PC-3 (cell line): ENCODE measurements at regions not wholly inside any gene's neighbourhood (a gene's known extent, or its start where the extent isn't known, plus 50 kb on each side); places are given as distances from the start of the nearest gene placed in this dataset.

ENCODE experiments used
- ATAC-seq: fragments of 200-7000 bp; cut with Tn5 transposase; 2 replicates; pipeline ENCODE4 v1.9.1; 2020; ENCODE audit warnings: mild to moderate bottlenecking, moderate library complexity
- BruUV-seq: library from RNA; stranded (reverse); fragments of 400-500 nt; replicated peaks from 2 replicates; lab custom pipeline; 2021; lab: Mats Ljungman, UMichigan
- CTCF ChIA-PET: fragments of 300-600 bp; sonication (Branson Sonifier 250); formaldehyde crosslinking; loops from one replicate; lab custom pipeline; 2022; ENCODE audit warnings: antibody characterized with exemption; lab: Charles Lee
- POLR2A ChIA-PET: fragments of 300-600 bp; sonication (Branson Sonifier 250); formaldehyde crosslinking; loops from one replicate; lab custom pipeline; 2022; ENCODE audit warnings: antibody characterized with exemption; ENCODE audit not compliant: unreplicated experiment; lab: Charles Lee
- DNase-seq: peaks from one replicate; pipeline ENCODE4 v3.0.0-alpha.2; 2015
- H2AFZ ChIP-seq: fragments of 300-600 bp; sonication (generic); 2 replicates; pipeline ENCODE4 v1.6.0; 2016; ENCODE audit warnings: antibody characterized with exemption, low read length
- H3F3A ChIP-seq: fragments of 300-600 bp; sonication (generic); one replicate; pipeline ENCODE4 v1.6.0; 2017; ENCODE audit warnings: antibody characterized with exemption, low read length, control low read depth, mild to moderate bottlenecking; ENCODE audit not compliant: unreplicated experiment
- H3K27ac ChIP-seq: fragments of 300-600 bp; sonication (generic); 2 replicates; pipeline ENCODE4 v1.5.1; 2016; ENCODE audit warnings: mild to moderate bottlenecking, low read length
- H3K27me3 ChIP-seq: fragments of 300-600 bp; sonication (generic); 2 replicates; pipeline ENCODE4 v1.6.1; 2016; ENCODE audit warnings: low read length, mixed read lengths
- H3K36me3 ChIP-seq: fragments of 300-600 bp; sonication (generic); 2 replicates; pipeline ENCODE4 v1.6.1; 2016; ENCODE audit warnings: low read depth, mixed run types, low read length, mixed read lengths
- H3K4me1 ChIP-seq: fragments of 300-600 bp; sonication (generic); 2 replicates; pipeline ENCODE4 v1.5.1; 2016; ENCODE audit warnings: low read length; ENCODE audit not compliant: insufficient read depth
- H3K4me2 ChIP-seq: fragments of 300-600 bp; sonication (generic); 2 replicates; pipeline ENCODE4 v1.6.0; 2016; ENCODE audit warnings: low read length
- H3K4me3 ChIP-seq: fragments of 300-600 bp; sonication (generic); 2 replicates; pipeline ENCODE4 v1.5.1; 2016; ENCODE audit warnings: mild to moderate bottlenecking, low read length, mixed read lengths
- H3K79me2 ChIP-seq: fragments of 300-600 bp; sonication (generic); 2 replicates; pipeline ENCODE4 v1.6.1; 2017; ENCODE audit warnings: low read length, mixed read lengths
- H3K9ac ChIP-seq: fragments of 300-600 bp; sonication (generic); 2 replicates; pipeline ENCODE4 v1.6.0; 2016; ENCODE audit warnings: mild to moderate bottlenecking, low read length
- H3K9me2 ChIP-seq: fragments of 300-600 bp; sonication (generic); replicated peaks from 2 replicates; pipeline ENCODE4 v1.6.1; 2016; ENCODE audit warnings: mixed run types, low read length, mixed read lengths
- H3K9me3 ChIP-seq: fragments of 300-600 bp; sonication (generic); 2 replicates; pipeline ENCODE4 v1.6.1; 2016; ENCODE audit warnings: low read length, mixed read lengths
- H4K20me1 ChIP-seq: fragments of 300-600 bp; sonication (generic); 2 replicates; pipeline ENCODE4 v1.6.1; 2016; ENCODE audit warnings: low read length, mixed read lengths
- CTCF ChIP-seq: fragments of 300-600 bp; sonication (generic); conservative IDR thresholded peaks from 2 replicates; pipeline ENCODE4 v1.5.1; 2017; ENCODE audit warnings: antibody characterized with exemption, low read depth, mild to moderate bottlenecking, low read length
- EZH2 ChIP-seq: fragments of 300-600 bp; sonication (generic); IDR thresholded peaks from one replicate; pipeline ENCODE4 v1.6.1; 2017; ENCODE audit warnings: antibody characterized with exemption, mild to moderate bottlenecking, low read length; ENCODE audit not compliant: unreplicated experiment
- EZH2phosphoT487 ChIP-seq: fragments of 300-600 bp; sonication (generic); IDR thresholded peaks from 2 replicates; pipeline ENCODE4 v1.6.1; 2018; ENCODE audit warnings: mild to moderate bottlenecking, antibody characterized with exemption, low read length, borderline replicate concordance
- intact Hi-C: fragments of 100-400 bp; cut with micrococcal nuclease; formaldehyde crosslinking; loops from 2 replicates; pipeline ENCODE4 v1.9.0; 2023

GRCh38 chr5:9799606-9800005 is 169.5 kb upstream of the TAS2R1 start:
- no peak for TF ChIP-seq EZH2phosphoT487
- no TSS peak for BruUV-seq
- no peaks in the 10 kb centered on the region for H3K9me3 ChIP-seq
- H3K9me2 ChIP-seq = no peaks in the 10 kb centered on the region
- H3K36me3 ChIP-seq = no peaks in the 10 kb centered on the region
- H4K20me1 ChIP-seq = no peaks in the 10 kb centered on the region
- H3F3A ChIP-seq = no peaks in the 10 kb centered on the region
- H3K27me3 ChIP-seq = no peaks in the 10 kb centered on the region
- ATAC-seq (no peak), DNase-seq (no peak)
- H3K4me2 ChIP-seq = no peak overlapping the region
- H3K27ac ChIP-seq = no peak overlapping the region
- H3K4me1 ChIP-seq = no peaks in the 10 kb centered on the region
- H3K9ac ChIP-seq = no peak overlapping the region
- ChIA-PET POLR2A (no interaction called here), CTCF (no interaction called here)
- H2AFZ ChIP-seq = no peak overlapping the region
- no peaks in the 10 kb centered on the region for H3K79me2 ChIP-seq
- intact Hi-C loops = loop anchor here (10.0 kb wide), 1 partner anchor 55 kb away; no protein-coding TSS in a partner anchor
- H3K4me3 ChIP-seq = no peak overlapping the region

- H4K20me1 ChIP-seq = no peaks in the 10 kb centered on the region
- no peaks in the 10 kb centered on the region for H3K9me2 ChIP-seq
- H3K4me2 ChIP-seq = no peak overlapping the region
- no TSS peak for BruUV-seq
- CTCF ChIA-PET = no interaction called here
- ATAC-seq (no peak), DNase-seq (no peak)
- POLR2A ChIA-PET = no interaction called here
- no peaks in the 10 kb centered on the region for H3K4me1 ChIP-seq
- H3F3A ChIP-seq = no peaks in the 10 kb centered on the region
- H3K9me3 ChIP-seq = no peaks in the 10 kb centered on the region
- H3K36me3 ChIP-seq = no peaks in the 10 kb centered on the region
- no peak overlapping the region for H3K4me3 ChIP-seq
- H3K27ac ChIP-seq = no peak overlapping the region
- H2AFZ ChIP-seq = no peak overlapping the region
- H3K79me2 ChIP-seq = no peaks in the 10 kb centered on the region
- intact Hi-C loops = loop anchor here (10.0 kb wide), 1 partner anchor 65 kb away; no protein-coding TSS in a partner anchor
- no peaks in the 10 kb centered on the region for H3K27me3 ChIP-seq
- TF ChIP-seq CTCF = no peak
- no peak for TF ChIP-seq EZH2
- TF ChIP-seq EZH2phosphoT487 = no peak
- no peak overlapping the region for H3K9ac ChIP-seq
These were observed 160.1 kb upstream of the TAS2R1 start for GRCh38 chr5:9790276-9790675.

DNA sequence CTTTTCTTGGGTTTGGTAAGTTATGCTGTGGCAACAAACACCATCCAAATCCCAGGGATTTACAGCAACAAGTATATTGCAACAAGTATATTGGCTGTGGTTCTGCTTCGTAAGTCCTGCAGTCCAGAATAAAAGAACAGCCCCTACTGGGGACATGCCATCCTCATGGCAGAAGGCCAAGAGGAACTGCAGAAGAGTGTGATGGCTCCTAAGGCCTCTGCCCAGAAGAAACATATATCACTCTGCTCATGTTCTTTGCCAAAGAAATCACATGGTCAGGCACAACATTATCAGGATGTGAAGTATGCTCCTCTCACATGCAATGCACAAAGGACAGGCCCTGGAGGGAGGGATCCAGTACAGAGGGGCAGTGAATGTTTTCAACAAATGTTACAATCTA is 159.6 kb upstream of the TAS2R1 start:
- Histone ChIP-seq H3K9ac (no peak overlapping the region), H2AFZ (no peak overlapping the region), H3K27me3 (no peaks in the 10 kb centered on the region), H3K4me3 (no peak overlapping the region), H3K9me3 (no peaks in the 10 kb centered on the region), H3K4me2 (no peak overlapping the region), H3K79me2 (no peaks in the 10 kb centered on the region), H4K20me1 (no peaks in the 10 kb centered on the region), H3F3A (no peaks in the 10 kb centered on the region), H3K9me2 (no peaks in the 10 kb centered on the region), H3K4me1 (no peaks in the 10 kb centered on the region), H3K27ac (no peak overlapping the region), H3K36me3 (no peaks in the 10 kb centered on the region)
- intact Hi-C loops = loop anchor here (10.0 kb wide), 1 partner anchor 65 kb away; no protein-coding TSS in a partner anchor
- DNase-seq (no peak), ATAC-seq (no peak)
- ChIA-PET POLR2A (no interaction called here), CTCF (no interaction called here)
- no TSS peak for BruUV-seq
- no peak for TF ChIP-seq EZH2phosphoT487
- no peak for TF ChIP-seq EZH2
- no peak for TF ChIP-seq CTCF
